Left cardiac atrium (tissue), 4 donors: ENCODE measurements at regions not wholly inside any gene's neighbourhood (a gene's known extent, or its start where the extent isn't known, plus 50 kb on each side); places are given as distances from the start of the nearest gene placed in this dataset.

Source experiments
- ATAC-seq, 2 donors: fragments of 200-7000 bp; cut with Tn5 transposase; one replicate each; pipeline ENCODE4 v1.9.1; 2020; ENCODE audit warnings: mild to moderate bottlenecking in 2 of 2, moderate library complexity in 2 of 2
- DNase-seq: peaks from one replicate; pipeline ENCODE4 v3.0.0-alpha.2; 2020
- intact Hi-C, 2 donors: fragments of 100-400 bp; cut with DNase I; formaldehyde crosslinking; loops; one replicate each; pipeline versions ENCODE4 v1.14.1 to v1.15.1; 2022 to 2023
- donor health status: DM: no; HTN: yes; CAD: no.
- donor health status: DM: no; HTN: yes; CAD: no; lungs with severe emphysema.
- donor health status: DM: yes; HTN: yes; CAD: no.
- donor health status: Dilated cardiomyopathy.

GRCh38 chr1:219381396-219381795 is 207.7 kb downstream of the LYPLAL1 start:
- no peak for ATAC-seq
- no peak for DNase-seq
- intact Hi-C loops, result no loop called here

GRCh38 chr1:219380463-219380862 is 206.8 kb downstream of the LYPLAL1 start:
- ATAC-seq (no peak), DNase-seq (no peak)
- intact Hi-C loops, result no loop called here

GRCh38 chr1:219379691-219380090 is 206.0 kb downstream of the LYPLAL1 start:
- intact Hi-C loops, result no loop called here
- no peak for DNase-seq
- ATAC-seq, result no peak

GRCh38 chr1:219374636-219375035 is 201.0 kb downstream of the LYPLAL1 start:
- DNase-seq (no peak), ATAC-seq (no peak)
- intact Hi-C loops, result no loop called here

GRCh38 chr1:219374046-219374566 is 200.4 kb downstream of the LYPLAL1 start:
- ATAC-seq, result no peak
- no peak for DNase-seq
- intact Hi-C loops, result no loop called here

- ATAC-seq (no peak), DNase-seq (no peak)
- intact Hi-C loops, result no loop called here
Measured at GRCh38 chr1:219373616-219373935, 199.9 kb downstream of the LYPLAL1 start.

GRCh38 chr1:219372916-219373615 is 199.4 kb downstream of the LYPLAL1 start:
- no peak for ATAC-seq
- DNase-seq, result no peak
- intact Hi-C loops, result no loop called here

- intact Hi-C loops, result no loop called here
Measured at GRCh38 chr1:219371471-219371870, 197.8 kb downstream of the LYPLAL1 start.

GRCh38 chr1:219367496-219367895 is 193.8 kb downstream of the LYPLAL1 start:
- ATAC-seq, result no peak
- no peak for DNase-seq
- intact Hi-C loops, result no loop called here

More at GRCh38 chr1:219371471-219371870, 197.8 kb downstream of the LYPLAL1 start:
- ATAC-seq, result no peak
- DNase-seq, result no peak

- intact Hi-C loops, result no loop called here
- no peak for DNase-seq
- no peak for ATAC-seq
Measured at GRCh38 chr1:219365451-219365850, 191.8 kb downstream of the LYPLAL1 start.

- DNase-seq (no peak), ATAC-seq (no peak)
- intact Hi-C loops, result no loop called here
Measured at GRCh38 chr1:219362702-219363101, 189.0 kb downstream of the LYPLAL1 start.

- DNase-seq (no peak), ATAC-seq (no peak)
- intact Hi-C loops, result no loop called here
Measured at GRCh38 chr1:219359126-219359525, 185.4 kb downstream of the LYPLAL1 start.

GRCh38 chr1:219358080-219358479 is 184.4 kb downstream of the LYPLAL1 start:
- DNase-seq, result no peak
- intact Hi-C loops, result no loop called here
- no peak for ATAC-seq

- DNase-seq (no peak), ATAC-seq (no peak)
- intact Hi-C loops, result no loop called here
Measured at GRCh38 chr1:219354962-219355361, 181.3 kb downstream of the LYPLAL1 start.

- intact Hi-C loops, result no loop called here
- DNase-seq, result no peak
- no peak for ATAC-seq
Measured at GRCh38 chr1:219352961-219353651, 179.4 kb downstream of the LYPLAL1 start.

- peak in 1 of 2 donors; percentile 34 for ATAC-seq
- intact Hi-C loops, result no loop called here
- DNase-seq, result no peak
Measured at GRCh38 chr1:219350172-219350931, 176.7 kb downstream of the LYPLAL1 start.

- ATAC-seq, result peak; percentile 81 to 92
- intact Hi-C loops, result no loop called here
Measured at GRCh38 chr1:219347921-219348391, 174.3 kb downstream of the LYPLAL1 start.

GRCh38 chr1:219347376-219347775 is 173.7 kb downstream of the LYPLAL1 start:
- no peak for ATAC-seq
- intact Hi-C loops, result no loop called here
- DNase-seq, result no peak

More at GRCh38 chr1:219347921-219348391, 174.3 kb downstream of the LYPLAL1 start:
- peak; percentile 50 for DNase-seq

- intact Hi-C loops, result no loop called here
- DNase-seq, result no peak
- ATAC-seq, result no peak
Measured at GRCh38 chr1:219345953-219346352, 172.3 kb downstream of the LYPLAL1 start.

- DNase-seq (no peak), ATAC-seq (no peak)
- intact Hi-C loops, result no loop called here
Measured at GRCh38 chr1:219342836-219343235, 169.2 kb downstream of the LYPLAL1 start.
